ENCODE measurements at regions not wholly inside any gene's neighbourhood (a gene's known extent, or its start where the extent isn't known, plus 50 kb on each side); places are given as distances from the start of the nearest gene placed in this dataset.
"Not testable (repeated sequence)": the region's sequence is repeated elsewhere in the genome, so short reads cannot be mapped to it uniquely, and the experiment has no call there.

GRCh38 chr6:62819640-62820039 is 391.6 kb upstream of the FKBP1C start:
- ATAC-seq (no peak), DNase-seq (no peak)

- no peak for DNase-seq
- ATAC-seq, result no peak
Measured at GRCh38 chr6:62808565-62809293, 402.5 kb upstream of the FKBP1C start.

- ATAC-seq (no peak), DNase-seq (no peak)
Measured at GRCh38 chr6:62805431-62805830, 405.8 kb upstream of the FKBP1C start.

- no peak for DNase-seq
- ATAC-seq, result no peak
Measured at GRCh38 chr6:62803094-62803493, 408.2 kb upstream of the FKBP1C start.

GRCh38 chr6:62797190-62797589 is 414.1 kb upstream of the FKBP1C start:
- DNase-seq, result no peak
- ATAC-seq, result no peak

- DNase-seq, result no peak
- ATAC-seq, result no peak
Measured at GRCh38 chr6:62775427-62776022, 435.7 kb upstream of the FKBP1C start.

GRCh38 chr6:62766174-62766573 is 445.1 kb upstream of the FKBP1C start:
- not testable (repeated sequence) for DNase-seq, ATAC-seq

GRCh38 chr6:62764841-62765240 is 446.4 kb upstream of the FKBP1C start:
- no peak for DNase-seq
- ATAC-seq, result no peak

GRCh38 chr6:62763125-62763912 is 447.9 kb upstream of the FKBP1C start:
- no peak for DNase-seq
- no peak for ATAC-seq

- no peak for DNase-seq
- ATAC-seq, result no peak
Measured at GRCh38 chr6:62746968-62747367, 460.9 kb upstream of the KHDRBS2 start.

GRCh38 chr6:62746161-62746560 is 460.1 kb upstream of the KHDRBS2 start:
- ATAC-seq (no peak), DNase-seq (no peak)

- ATAC-seq (peak; percentile 32), DNase-seq (no peak)
Measured at GRCh38 chr6:62740596-62740995, 454.6 kb upstream of the KHDRBS2 start.

- ATAC-seq (no peak), DNase-seq (no peak)
Measured at GRCh38 chr6:62740171-62740570, 454.1 kb upstream of the KHDRBS2 start.

GRCh38 chr6:62737792-62738191 is 451.8 kb upstream of the KHDRBS2 start:
- no peak for ATAC-seq
- no peak for DNase-seq

- ATAC-seq, result no peak
Measured at GRCh38 chr6:62721408-62721807, 435.4 kb upstream of the KHDRBS2 start.

GRCh38 chr6:62716719-62717118 is 430.7 kb upstream of the KHDRBS2 start:
- DNase-seq, result no peak
- ATAC-seq, result no peak

More at GRCh38 chr6:62721408-62721807, 435.4 kb upstream of the KHDRBS2 start:
- no peak for DNase-seq

- ATAC-seq (no peak), DNase-seq (no peak)
Measured at GRCh38 chr6:62714112-62714511, 428.1 kb upstream of the KHDRBS2 start.

GRCh38 chr6:62711750-62712149 is 425.7 kb upstream of the KHDRBS2 start:
- ATAC-seq, result no peak
- no peak for DNase-seq

GRCh38 chr6:62707914-62708313 is 421.9 kb upstream of the KHDRBS2 start:
- no peak for ATAC-seq

GRCh38 chr6:62707156-62707555 is 421.1 kb upstream of the KHDRBS2 start:
- DNase-seq (no peak), ATAC-seq (no peak)

More at GRCh38 chr6:62707914-62708313, 421.9 kb upstream of the KHDRBS2 start:
- no peak for DNase-seq

GRCh38 chr6:62683063-62683462 is 397.0 kb upstream of the KHDRBS2 start:
- ATAC-seq (no peak), DNase-seq (no peak)

GRCh38 chr6:62681108-62681507 is 395.1 kb upstream of the KHDRBS2 start:
- DNase-seq, result no peak
- ATAC-seq, result no peak

GRCh38 chr6:62672989-62673388 is 387.0 kb upstream of the KHDRBS2 start:
- ATAC-seq, result no peak
- no peak for DNase-seq

All from stimulated activated naive CD8-positive, alpha-beta T cell treated with anti-CD3 and anti-CD28 coated beads, Interleukin-15, Interleukin-2, amounts not matched to agents 100 U/mL and 50 U/mL, for 24 hours (primary cell).